KMS-11 (cell line): ENCODE measurements at regions not wholly inside any gene's neighbourhood (a gene's known extent, or its start where the extent isn't known, plus 50 kb on each side); places are given as distances from the start of the nearest gene placed in this dataset.

ENCODE experiments used
- H2AFZ ChIP-seq: fragments of 200-600 bp; sonication (generic); 2 replicates; pipeline ENCODE4 v1.6.1; 2016; ENCODE audit warnings: antibody characterized with exemption, mixed run types, low read depth
- H3K27ac ChIP-seq: fragments of 200-600 bp; sonication (generic); 2 replicates; pipeline ENCODE4 v1.6.1; 2016; ENCODE audit warnings: mild to moderate bottlenecking, mixed run types
- H3K27me3 ChIP-seq: fragments of 200-600 bp; sonication (generic); 2 replicates; pipeline ENCODE4 v1.6.1; 2017; ENCODE audit warnings: mild to moderate bottlenecking, low read depth, mixed run types, moderate library complexity; ENCODE audit not compliant: insufficient read depth
- H3K36me3 ChIP-seq: fragments of 200-600 bp; sonication (generic); 2 replicates; pipeline ENCODE4 v1.6.1; 2017; ENCODE audit warnings: mild to moderate bottlenecking, mixed run types; ENCODE audit not compliant: insufficient read depth
- H3K4me1 ChIP-seq: fragments of 200-600 bp; sonication (generic); 2 replicates; pipeline ENCODE4 v1.6.1; 2016; ENCODE audit warnings: mild to moderate bottlenecking, low read depth, mixed run types; ENCODE audit not compliant: poor library complexity, severe bottlenecking
- H3K4me2 ChIP-seq: fragments of 200-600 bp; sonication (generic); 2 replicates; pipeline ENCODE4 v1.7.0; 2016; ENCODE audit warnings: mild to moderate bottlenecking, mixed run types
- H3K4me3 ChIP-seq: fragments of 200-600 bp; sonication (generic); IDR thresholded peaks from 2 replicates; pipeline ENCODE4 v1.6.1; 2017; ENCODE audit warnings: low read depth, low read length, mixed read lengths; ENCODE audit not compliant: insufficient read depth
- H3K79me2 ChIP-seq: fragments of 200-600 bp; sonication (generic); 2 replicates; pipeline ENCODE4 v1.6.1; 2016; ENCODE audit warnings: low read depth, mixed run types; ENCODE audit not compliant: insufficient read depth
- H3K9ac ChIP-seq: fragments of 200-600 bp; sonication (generic); 2 replicates; pipeline ENCODE4 v1.6.1; 2016; ENCODE audit warnings: mild to moderate bottlenecking, mixed run types
- H4K20me1 ChIP-seq: fragments of 200-600 bp; sonication (generic); 2 replicates; pipeline ENCODE4 v1.6.1; 2016; ENCODE audit warnings: mild to moderate bottlenecking, mixed run types; ENCODE audit not compliant: insufficient read depth
- CTCF ChIP-seq: fragments of 200-600 bp; sonication (generic); conservative IDR thresholded peaks from 2 replicates; pipeline ENCODE4 v1.6.1; 2017; ENCODE audit warnings: low read depth, mild to moderate bottlenecking, antibody characterized with exemption, low read length, moderate library complexity, mixed read lengths

GRCh38 chr13:97528518-97528917, 94.5 kb downstream of the RAP2A start:
- H3K79me2 ChIP-seq: no peaks in the 10 kb centered on the region
- H3K4me3 ChIP-seq: no peak overlapping the region
- no peaks in the 10 kb centered on the region for H3K27me3 ChIP-seq
- no peaks in the 10 kb centered on the region for H4K20me1 ChIP-seq
- no peak overlapping the region for H3K27ac ChIP-seq
- H3K4me2 ChIP-seq: no peak overlapping the region
- H3K4me1 ChIP-seq: no peaks in the 10 kb centered on the region
- H3K36me3 ChIP-seq: no peaks in the 10 kb centered on the region
- TF ChIP-seq CTCF: no peak
- no peak overlapping the region for H3K9ac ChIP-seq
- H2AFZ ChIP-seq: no peak overlapping the region

DNA sequence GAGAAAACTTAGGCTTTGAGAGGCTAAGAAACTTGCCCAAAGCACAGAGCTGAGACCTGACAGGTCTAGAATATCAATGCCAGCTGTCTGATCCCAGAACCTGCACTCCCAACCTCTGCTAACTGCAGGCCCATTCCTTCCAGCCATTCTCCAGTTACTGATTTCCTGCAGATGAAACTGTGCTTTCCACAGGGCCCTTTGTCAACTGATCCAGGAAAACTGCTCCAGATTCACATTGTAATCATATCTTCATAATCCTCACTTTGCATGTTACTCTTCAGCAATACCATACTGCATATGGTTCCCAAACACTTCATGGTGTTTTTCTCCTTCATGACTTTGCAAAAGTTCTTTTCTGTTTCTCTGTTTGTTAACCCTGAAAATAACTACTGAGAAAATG, 100.6 kb downstream of the RAP2A start:
- no peak overlapping the region for H3K9ac ChIP-seq
- no peaks in the 10 kb centered on the region for H3K36me3 ChIP-seq
- no peak for TF ChIP-seq CTCF
- H3K4me2 ChIP-seq: no peak overlapping the region
- no peaks in the 10 kb centered on the region for H4K20me1 ChIP-seq
- no peak overlapping the region for H3K27ac ChIP-seq
- H3K4me3 ChIP-seq: no peak overlapping the region
- no peaks in the 10 kb centered on the region for H3K27me3 ChIP-seq
- H2AFZ ChIP-seq: no peak overlapping the region
- no peaks in the 10 kb centered on the region for H3K4me1 ChIP-seq
- no peaks in the 10 kb centered on the region for H3K79me2 ChIP-seq

- H3K4me2 ChIP-seq: no peak overlapping the region
- H3K27ac ChIP-seq: no peak overlapping the region
- no peaks in the 10 kb centered on the region for H3K4me1 ChIP-seq
- H3K4me3 ChIP-seq: no peak overlapping the region
- no peaks in the 10 kb centered on the region for H4K20me1 ChIP-seq
- H3K36me3 ChIP-seq: no peaks in the 10 kb centered on the region
- no peaks in the 10 kb centered on the region for H3K79me2 ChIP-seq
- no peak overlapping the region for H3K9ac ChIP-seq
- H2AFZ ChIP-seq: no peak overlapping the region
- H3K27me3 ChIP-seq: no peaks in the 10 kb centered on the region
- no peak for TF ChIP-seq CTCF
Observed at GRCh38 chr13:97535614-97536013, 101.6 kb downstream of the RAP2A start.

DNA sequence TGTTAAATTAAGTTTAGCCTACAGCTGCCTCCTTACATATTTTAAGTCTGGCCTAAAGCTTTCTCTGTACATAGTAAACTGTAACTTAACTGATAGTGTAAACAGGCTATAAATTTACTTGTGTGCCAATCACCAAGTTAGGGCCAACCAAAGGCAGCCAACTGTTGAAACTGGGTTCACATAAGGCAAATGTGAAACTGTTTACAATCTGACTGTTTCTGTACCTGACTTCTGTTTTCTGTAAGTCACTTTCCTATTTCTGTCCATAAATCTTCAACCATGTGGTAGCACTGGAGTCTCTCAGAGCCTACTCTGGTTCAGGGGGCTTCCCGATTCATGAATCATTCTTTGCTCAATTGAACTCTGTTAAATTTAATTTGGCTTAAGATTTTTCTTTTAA, 103.1 kb downstream of the RAP2A start:
- TF ChIP-seq CTCF: no peak
- no peaks in the 10 kb centered on the region for H3K27me3 ChIP-seq
- no peaks in the 10 kb centered on the region for H3K36me3 ChIP-seq
- H3K79me2 ChIP-seq: no peaks in the 10 kb centered on the region
- no peak overlapping the region for H3K4me3 ChIP-seq
- H3K9ac ChIP-seq: no peak overlapping the region
- H3K4me2 ChIP-seq: no peak overlapping the region
- no peaks in the 10 kb centered on the region for H4K20me1 ChIP-seq
- no peak overlapping the region for H3K27ac ChIP-seq
- no peaks in the 10 kb centered on the region for H3K4me1 ChIP-seq
- H2AFZ ChIP-seq: no peak overlapping the region

GRCh38 chr13:97538203-97538602, 104.2 kb downstream of the RAP2A start:
- Histone ChIP-seq H3K36me3 (no peaks in the 10 kb centered on the region), H3K9ac (no peak overlapping the region), H3K4me2 (no peak overlapping the region), H2AFZ (no peak overlapping the region), H3K4me3 (no peak overlapping the region), H3K4me1 (no peaks in the 10 kb centered on the region), H3K27ac (no peak overlapping the region), H4K20me1 (no peaks in the 10 kb centered on the region), H3K27me3 (no peaks in the 10 kb centered on the region), H3K79me2 (no peaks in the 10 kb centered on the region)
- no peak for TF ChIP-seq CTCF
